22Rv1 (cell line): ENCODE measurements at regions not wholly inside any gene's neighbourhood (a gene's known extent, or its start where the extent isn't known, plus 50 kb on each side); places are given as distances from the start of the nearest gene placed in this dataset.

Experiments used
- H3K27ac ChIP-seq: fragments of 450-650 bp; 2 replicates; pipeline ENCODE4 v1.5.1; 2017
- CTCF ChIP-seq: fragments of 450-650 bp; IDR thresholded peaks from 2 replicates; pipeline ENCODE4 v1.5.1; 2017; ENCODE audit warnings: mild to moderate bottlenecking
- ZFX ChIP-seq: fragments of 450-650 bp; IDR thresholded peaks from 2 replicates; pipeline ENCODE4 v1.6.1; 2017; ENCODE audit warnings: antibody characterized with exemption, borderline replicate concordance

DNA sequence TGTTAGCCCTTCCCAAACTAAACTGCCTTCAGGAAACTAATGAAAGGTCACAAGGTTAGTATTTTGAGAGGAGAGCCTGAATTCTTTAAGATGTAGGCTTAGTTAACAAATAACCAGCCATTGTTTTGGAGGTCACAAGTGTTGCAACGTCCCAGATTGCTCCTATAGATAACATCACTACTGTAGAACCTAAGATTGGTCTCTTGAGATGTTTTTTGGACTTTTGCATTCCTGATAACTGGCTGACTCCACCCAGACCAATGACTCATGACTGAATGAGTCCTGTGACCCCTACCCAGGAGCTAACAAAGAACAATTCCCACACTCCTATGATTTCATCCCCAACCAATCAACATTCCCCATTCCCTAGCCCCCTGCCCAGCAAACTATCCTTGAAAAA lies 178.8 kb downstream of the SCP2D1 start:
- no peak overlapping the region for H3K27ac ChIP-seq
- TF ChIP-seq ZFX: no peak

DNA sequence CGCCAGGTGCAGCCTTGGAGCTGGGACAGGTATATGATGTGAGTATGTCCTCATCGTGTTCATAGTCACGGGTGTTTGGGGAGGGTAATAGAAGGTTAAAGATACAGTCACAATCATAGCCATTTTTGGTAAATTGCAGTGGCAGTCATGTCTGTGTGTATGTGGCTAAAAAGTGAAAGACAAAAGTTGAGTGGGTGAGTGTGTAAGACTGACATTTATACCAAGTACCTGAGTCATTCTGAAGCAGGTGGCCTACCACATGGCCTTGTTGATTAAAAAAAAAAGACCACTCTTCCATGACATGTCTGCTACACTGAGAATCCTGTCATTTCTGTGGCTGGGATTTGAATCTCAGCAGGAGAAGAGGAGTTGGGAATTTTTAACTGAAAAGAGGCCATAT lies 181.9 kb downstream of the SCP2D1 start:
- TF ChIP-seq CTCF: no peak
- no peak for TF ChIP-seq ZFX
- H3K27ac ChIP-seq: no peak overlapping the region

- TF ChIP-seq CTCF: no peak
- no peak for TF ChIP-seq ZFX
- H3K27ac ChIP-seq: no peak overlapping the region
Measured at GRCh38 chr20:18999086-18999485, 185.5 kb downstream of the SCP2D1 start.

- TF ChIP-seq CTCF (no peak), ZFX (no peak)
Measured at GRCh38 chr20:19000078-19000477, 186.5 kb downstream of the SCP2D1 start.

GRCh38 chr20:19001177-19001576 lies 187.6 kb downstream of the SCP2D1 start:
- TF ChIP-seq ZFX (no peak), CTCF (no peak)

More at GRCh38 chr20:19000078-19000477, 186.5 kb downstream of the SCP2D1 start:
- no peak overlapping the region for H3K27ac ChIP-seq

DNA sequence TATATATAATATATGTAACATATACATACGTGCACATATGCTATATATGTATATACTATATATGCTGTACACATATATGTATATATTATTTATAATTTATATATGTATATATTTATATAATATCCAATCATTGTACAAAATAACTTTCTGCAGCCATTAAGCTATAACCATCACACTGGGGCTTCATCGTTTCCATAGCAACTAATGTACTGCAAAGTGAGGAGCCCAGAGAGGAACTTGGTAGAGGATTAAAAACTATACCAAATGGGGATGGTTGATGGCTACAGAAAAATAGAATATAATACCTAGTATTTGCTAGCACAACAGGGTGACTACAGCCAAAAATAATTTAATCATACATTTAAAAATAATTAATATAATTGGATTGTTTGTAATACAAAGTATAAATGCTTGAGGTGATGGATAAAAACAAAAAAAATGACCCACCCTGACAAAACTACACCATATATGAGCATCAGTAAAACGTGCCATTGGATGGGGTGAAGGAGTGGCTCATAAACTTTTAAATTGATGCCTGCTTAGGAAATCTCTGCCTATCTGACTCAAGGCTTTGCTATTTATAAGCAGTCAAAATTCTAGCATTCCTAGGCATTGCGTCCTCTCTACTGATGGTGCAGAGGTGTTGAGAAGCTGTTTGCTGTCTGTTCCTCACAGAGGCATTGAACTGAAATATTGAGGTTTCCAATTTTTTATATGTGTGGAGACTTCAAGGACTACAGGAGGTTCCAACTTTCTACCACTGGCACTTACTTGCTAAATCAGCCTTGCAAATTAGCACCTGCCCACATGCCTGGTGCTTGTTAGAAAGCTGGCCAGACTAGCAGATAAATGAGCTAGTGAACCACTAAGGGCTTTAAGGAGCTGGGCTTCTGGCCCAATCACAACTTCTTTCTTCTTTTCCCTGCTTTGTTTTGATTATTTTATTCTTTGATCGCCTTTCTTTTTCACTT lies 190.1 kb downstream of the SCP2D1 start:
- TF ChIP-seq ZFX (no peak), CTCF (no peak)
- no peak overlapping the region for H3K27ac ChIP-seq

More at GRCh38 chr20:19001177-19001576, 187.6 kb downstream of the SCP2D1 start:
- no peak overlapping the region for H3K27ac ChIP-seq

- no peak overlapping the region for H3K27ac ChIP-seq
- no peak for TF ChIP-seq CTCF
- TF ChIP-seq ZFX: no peak
Measured at GRCh38 chr20:19004975-19005374, 191.4 kb downstream of the SCP2D1 start.
